ENCODE measurements at regions not wholly inside any gene's neighbourhood (a gene's known extent, or its start where the extent isn't known, plus 50 kb on each side); places are given as distances from the start of the nearest gene placed in this dataset.

DNA sequence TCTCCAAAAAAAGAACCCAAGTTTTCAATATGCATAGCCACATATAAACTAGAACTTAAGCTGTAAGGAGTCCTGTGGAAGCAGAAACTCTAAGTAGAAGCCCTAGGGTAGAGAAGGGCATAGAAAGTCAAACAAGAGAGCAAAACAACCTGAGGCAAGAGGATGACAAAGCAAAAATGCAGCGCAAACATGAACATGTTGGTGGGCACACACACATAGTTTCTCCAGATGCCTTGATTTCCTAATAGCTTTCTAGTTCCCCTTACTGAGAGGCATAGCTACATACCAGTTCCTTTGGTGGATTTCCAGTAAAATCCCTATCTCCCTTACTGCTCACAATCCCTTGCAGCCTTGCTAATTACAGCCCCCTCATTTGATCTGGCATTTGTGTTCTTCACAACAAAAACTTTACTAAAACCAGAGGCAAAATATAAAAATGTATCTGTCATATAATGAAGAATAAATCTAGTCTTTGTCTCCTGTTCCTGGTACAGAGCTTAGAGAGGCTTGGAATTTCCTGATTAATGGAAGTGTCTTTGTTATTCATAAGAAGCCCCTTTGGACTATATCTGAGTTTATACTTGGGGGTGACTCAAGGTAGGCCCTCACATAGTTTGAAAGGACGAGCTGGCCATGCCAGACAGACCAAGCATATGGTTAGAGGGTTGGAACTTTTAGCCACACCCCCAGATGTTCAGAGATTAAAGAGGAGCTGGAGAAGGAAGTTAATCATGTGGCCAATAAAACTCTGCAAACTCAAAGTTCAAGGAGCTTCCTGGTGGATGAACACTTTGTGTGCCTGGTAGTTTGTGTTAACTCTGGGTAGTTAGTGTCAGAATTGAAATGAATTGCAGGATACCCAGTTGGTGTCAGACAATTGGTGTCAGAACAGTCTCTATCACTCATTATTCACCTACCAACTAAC is 52.7 kb upstream of the ZCCHC13 start:
- ChIA-PET POLR2A (no interaction called here), CTCF (no interaction called here)
- Mint-ChIP-seq H3K4me3 (no peak overlapping the region), H3K27me3 (no peaks in the 10 kb centered on the region), H3K9me3 (ENCODE audit: insufficient read depth) (no peaks in the 10 kb centered on the region), H3K4me1 (no peaks in the 10 kb centered on the region), H3K27ac (no peak overlapping the region)
- Histone ChIP-seq H3K9me3 (ENCODE audit: control extremely low read depth in 1 of 3, control insufficient read depth in 2 of 3, insufficient read depth in 1 of 3, low read length in 2 of 3) (no peaks in the 10 kb centered on the region), H2AFZ (ENCODE audit: insufficient read depth, low read depth, low read length, poor library complexity, severe bottlenecking) (no peak overlapping the region), H3K9ac (ENCODE audit: low read length) (no peak overlapping the region), H3K79me2 (ENCODE audit: control insufficient read depth, insufficient read depth, low read length) (peaks cover 3% of the 10 kb centered on the region), H3K4me3 (ENCODE audit: control extremely low read depth in 1 of 5, extremely low read depth in 1 of 5, insufficient read depth in 1 of 5, low read depth in 2 of 5, low read length in 4 of 5) (no peak overlapping the region), H3K4me1 (ENCODE audit: control insufficient read depth in 2 of 2, insufficient read depth in 2 of 2, low read length in 2 of 2) (no peaks in the 10 kb centered on the region), H3K27ac (ENCODE audit: low read length in 2 of 2) (no peak overlapping the region), H4K20me1 (ENCODE audit: control insufficient read depth, insufficient read depth, low read length, poor library complexity, severe bottlenecking) (no peaks in the 10 kb centered on the region), H3K36me3 (replicated peaks in 1 of 2; ENCODE audit: control extremely low read depth in 1 of 2, control insufficient read depth in 1 of 2, extremely low read depth in 1 of 2, insufficient read depth in 2 of 2, low read length in 1 of 2) (peaks cover 0 to 12% of the 10 kb centered on the region in 2 experiments), H3K4me2 (replicated peaks; ENCODE audit: low read depth, low read length, poor library complexity, severe bottlenecking) (no peak overlapping the region), H3K27me3 (replicated peaks in 1 of 4; ENCODE audit: control extremely low read depth in 1 of 4, control insufficient read depth in 3 of 4, insufficient read depth in 4 of 4, low read length in 3 of 4) (no peaks in the 10 kb centered on the region)
- no peak for TF ChIP-seq EZH2 (IDR thresholded peaks at IDR 0.05; ENCODE audit: borderline replicate concordance, insufficient read depth, low read depth, low read length, poor library complexity, severe bottlenecking)
- TF ChIP-seq, protein P1, sequence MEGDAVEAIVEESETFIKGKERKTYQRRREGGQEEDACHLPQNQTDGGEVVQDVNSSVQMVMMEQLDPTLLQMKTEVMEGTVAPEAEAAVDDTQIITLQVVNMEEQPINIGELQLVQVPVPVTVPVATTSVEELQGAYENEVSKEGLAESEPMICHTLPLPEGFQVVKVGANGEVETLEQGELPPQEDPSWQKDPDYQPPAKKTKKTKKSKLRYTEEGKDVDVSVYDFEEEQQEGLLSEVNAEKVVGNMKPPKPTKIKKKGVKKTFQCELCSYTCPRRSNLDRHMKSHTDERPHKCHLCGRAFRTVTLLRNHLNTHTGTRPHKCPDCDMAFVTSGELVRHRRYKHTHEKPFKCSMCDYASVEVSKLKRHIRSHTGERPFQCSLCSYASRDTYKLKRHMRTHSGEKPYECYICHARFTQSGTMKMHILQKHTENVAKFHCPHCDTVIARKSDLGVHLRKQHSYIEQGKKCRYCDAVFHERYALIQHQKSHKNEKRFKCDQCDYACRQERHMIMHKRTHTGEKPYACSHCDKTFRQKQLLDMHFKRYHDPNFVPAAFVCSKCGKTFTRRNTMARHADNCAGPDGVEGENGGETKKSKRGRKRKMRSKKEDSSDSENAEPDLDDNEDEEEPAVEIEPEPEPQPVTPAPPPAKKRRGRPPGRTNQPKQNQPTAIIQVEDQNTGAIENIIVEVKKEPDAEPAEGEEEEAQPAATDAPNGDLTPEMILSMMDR (IDR thresholded peaks at IDR 0.05): no peak
- DNase-seq (no peak), ATAC-seq (ENCODE audit: low read depth) (no peak)
- intact Hi-C loops (cut with micrococcal nuclease): no loop called here
- WGBS (ENCODE audit: insufficient coverage): 17% methylated on average over 1 of the region's 2 CpGs

DNA sequence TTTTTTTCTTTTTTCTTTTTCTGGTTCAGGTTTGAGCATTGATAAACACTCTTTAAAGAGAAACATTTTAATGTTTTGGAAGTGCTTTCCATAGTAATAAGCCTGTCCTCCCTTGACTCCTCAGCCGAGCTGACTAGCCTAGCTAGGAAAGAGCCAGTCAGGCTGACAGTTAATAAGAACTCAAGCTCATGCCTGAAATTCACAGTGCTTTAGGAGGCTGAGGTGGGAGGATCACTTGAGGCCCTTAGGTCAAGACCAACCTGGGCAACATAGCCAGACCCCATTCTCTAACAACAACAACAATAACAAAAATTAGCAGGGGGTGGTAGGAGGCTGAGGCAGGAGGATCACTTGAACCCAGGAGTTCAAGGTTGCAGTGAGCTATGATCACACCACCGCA is 53.4 kb upstream of the ZCCHC13 start:
- no peak overlapping the region for H2AFZ ChIP-seq (ENCODE audit: insufficient read depth, low read depth, low read length, poor library complexity, severe bottlenecking)
- intact Hi-C loops (cut with micrococcal nuclease): no loop called here
- Mint-ChIP-seq H3K9me3 (ENCODE audit: insufficient read depth) (no peaks in the 10 kb centered on the region), H3K4me1 (no peaks in the 10 kb centered on the region), H3K4me3 (no peak overlapping the region), H3K27ac (no peak overlapping the region), H3K27me3 (no peaks in the 10 kb centered on the region)
- ChIA-PET POLR2A (no interaction called here), CTCF (no interaction called here)
- no peaks in the 10 kb centered on the region for H3K9me3 ChIP-seq (ENCODE audit: control extremely low read depth in 1 of 3, control insufficient read depth in 2 of 3, insufficient read depth in 1 of 3, low read length in 2 of 3)
- no peaks in the 10 kb centered on the region for H3K4me1 ChIP-seq (ENCODE audit: control insufficient read depth in 2 of 2, insufficient read depth in 2 of 2, low read length in 2 of 2)
- H3K4me2 ChIP-seq (replicated peaks; ENCODE audit: low read depth, low read length, poor library complexity, severe bottlenecking): no peak overlapping the region
- no peak overlapping the region for H3K27ac ChIP-seq (ENCODE audit: low read length in 2 of 2)
- TF ChIP-seq, protein P1 (IDR thresholded peaks at IDR 0.05): no peak
- TF ChIP-seq EZH2 (IDR thresholded peaks at IDR 0.05; ENCODE audit: borderline replicate concordance, insufficient read depth, low read depth, low read length, poor library complexity, severe bottlenecking): no peak
- no peaks in the 10 kb centered on the region for H3K27me3 ChIP-seq (replicated peaks in 1 of 4; ENCODE audit: control extremely low read depth in 1 of 4, control insufficient read depth in 3 of 4, insufficient read depth in 4 of 4, low read length in 3 of 4)
- no peak for DNase-seq
- H3K36me3 ChIP-seq (replicated peaks in 1 of 2; ENCODE audit: control extremely low read depth in 1 of 2, control insufficient read depth in 1 of 2, extremely low read depth in 1 of 2, insufficient read depth in 2 of 2, low read length in 1 of 2): peaks cover 0 to 8% of the 10 kb centered on the region in 2 experiments
- H4K20me1 ChIP-seq (ENCODE audit: control insufficient read depth, insufficient read depth, low read length, poor library complexity, severe bottlenecking): no peaks in the 10 kb centered on the region
- no peak for ATAC-seq (ENCODE audit: low read depth)
- H3K4me3 ChIP-seq (ENCODE audit: control extremely low read depth in 1 of 5, extremely low read depth in 1 of 5, insufficient read depth in 1 of 5, low read depth in 2 of 5, low read length in 4 of 5): no peak overlapping the region
- no CpG with 5 or more reads among the region's 2 CpGs for WGBS (ENCODE audit: insufficient coverage)
- H3K9ac ChIP-seq (ENCODE audit: low read length): no peak overlapping the region
- H3K79me2 ChIP-seq (ENCODE audit: control insufficient read depth, insufficient read depth, low read length): peaks cover 3% of the 10 kb centered on the region
